ENCODE measurements at regions not wholly inside any gene's neighbourhood (a gene's known extent, or its start where the extent isn't known, plus 50 kb on each side); places are given as distances from the start of the nearest gene placed in this dataset.
A peak's percentile ranks its signal among the peaks of the same experiment; 100 is the strongest.

GRCh38 chr7:25611196-25611595, 382.9 kb upstream of the NPVF start:
- H3K4me3 ChIP-seq: no peak overlapping the region
- H3K36me3 ChIP-seq: no peaks in the 10 kb centered on the region
- peaks cover 0 to 10% (median 2%) of the 10 kb centered on the region in 4 donors for H3K9me3 ChIP-seq
- H3K27ac ChIP-seq: no peak overlapping the region
- TF ChIP-seq, protein P1, sequence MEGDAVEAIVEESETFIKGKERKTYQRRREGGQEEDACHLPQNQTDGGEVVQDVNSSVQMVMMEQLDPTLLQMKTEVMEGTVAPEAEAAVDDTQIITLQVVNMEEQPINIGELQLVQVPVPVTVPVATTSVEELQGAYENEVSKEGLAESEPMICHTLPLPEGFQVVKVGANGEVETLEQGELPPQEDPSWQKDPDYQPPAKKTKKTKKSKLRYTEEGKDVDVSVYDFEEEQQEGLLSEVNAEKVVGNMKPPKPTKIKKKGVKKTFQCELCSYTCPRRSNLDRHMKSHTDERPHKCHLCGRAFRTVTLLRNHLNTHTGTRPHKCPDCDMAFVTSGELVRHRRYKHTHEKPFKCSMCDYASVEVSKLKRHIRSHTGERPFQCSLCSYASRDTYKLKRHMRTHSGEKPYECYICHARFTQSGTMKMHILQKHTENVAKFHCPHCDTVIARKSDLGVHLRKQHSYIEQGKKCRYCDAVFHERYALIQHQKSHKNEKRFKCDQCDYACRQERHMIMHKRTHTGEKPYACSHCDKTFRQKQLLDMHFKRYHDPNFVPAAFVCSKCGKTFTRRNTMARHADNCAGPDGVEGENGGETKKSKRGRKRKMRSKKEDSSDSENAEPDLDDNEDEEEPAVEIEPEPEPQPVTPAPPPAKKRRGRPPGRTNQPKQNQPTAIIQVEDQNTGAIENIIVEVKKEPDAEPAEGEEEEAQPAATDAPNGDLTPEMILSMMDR (IDR thresholded peaks at IDR 0.05): no peak
- TF ChIP-seq EP300 (IDR thresholded peaks at IDR 0.05) (no peak), POLR2A (IDR thresholded peaks at IDR 0.05) (no peak)
- H3K27me3 ChIP-seq: no peaks in the 10 kb centered on the region
- 89 to 95% methylated on average over 4 of the region's 4 CpGs for WGBS, 2 donors
- DNase-seq (ENCODE audit: low spot score in 2 of 2): no peak
- peaks cover 0 to 22% (median 13%) of the 10 kb centered on the region in 4 donors for H3K4me1 ChIP-seq

DNA sequence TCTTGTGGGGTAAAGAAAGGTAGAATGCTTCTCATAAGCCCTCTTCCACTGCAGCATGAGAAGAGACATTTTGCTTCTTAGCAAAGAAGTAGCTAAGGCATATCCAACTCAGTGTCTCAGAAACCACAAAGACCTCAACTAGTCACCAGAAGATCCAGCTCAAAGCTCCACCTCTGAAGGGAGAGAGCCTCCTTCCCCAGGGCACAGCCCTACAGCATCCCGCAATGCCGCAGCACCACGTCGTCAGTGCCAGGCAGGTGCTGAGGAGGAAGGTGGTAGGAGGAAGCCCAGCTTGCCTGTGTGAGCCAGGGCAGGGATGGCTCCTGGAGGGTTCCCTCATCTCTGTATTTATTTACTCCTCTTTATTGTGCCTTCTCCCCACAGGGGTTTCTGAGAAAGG, 385.6 kb upstream of the NPVF start:
- no peaks in the 10 kb centered on the region for H3K27me3 ChIP-seq
- H3K4me3 ChIP-seq: no peak overlapping the region
- no peaks in the 10 kb centered on the region for H3K36me3 ChIP-seq
- H3K4me1 ChIP-seq: peaks cover 0 to 28% (median 16%) of the 10 kb centered on the region in 4 donors
- H3K27ac ChIP-seq: peak overlapping the region in 2 of 4 donors; percentile 22 to 34
- DNase-seq (ENCODE audit: low spot score in 2 of 2): no peak
- WGBS, 2 donors: 87 to 93% methylated on average over 4 of the region's 4 CpGs
- no peak for TF ChIP-seq POLR2A (IDR thresholded peaks at IDR 0.05)
- TF ChIP-seq, protein P1 (IDR thresholded peaks at IDR 0.05): no peak
- TF ChIP-seq EP300 (IDR thresholded peaks at IDR 0.05): no peak
- H3K9me3 ChIP-seq: peaks cover 0 to 10% (median 2%) of the 10 kb centered on the region in 4 donors

- WGBS, 2 donors: 57 to 58% methylated on average over 3 of the region's 3 CpGs
- H3K4me1 ChIP-seq: peaks cover 0 to 28% (median 16%) of the 10 kb centered on the region in 4 donors
- H3K27me3 ChIP-seq: no peaks in the 10 kb centered on the region
- H3K27ac ChIP-seq: peak overlapping the region in 2 of 4 donors; percentile 22 to 34
- no peak for DNase-seq (ENCODE audit: low spot score in 2 of 2)
- H3K4me3 ChIP-seq: no peak overlapping the region
- TF ChIP-seq POLR2A (IDR thresholded peaks at IDR 0.05) (no peak), EP300 (IDR thresholded peaks at IDR 0.05) (no peak)
- TF ChIP-seq, protein P1 (IDR thresholded peaks at IDR 0.05): no peak
- no peaks in the 10 kb centered on the region for H3K36me3 ChIP-seq
- H3K9me3 ChIP-seq: peaks cover 0 to 10% (median 2%) of the 10 kb centered on the region in 4 donors
Observed at GRCh38 chr7:25614415-25614814, 386.1 kb upstream of the NPVF start.

DNA sequence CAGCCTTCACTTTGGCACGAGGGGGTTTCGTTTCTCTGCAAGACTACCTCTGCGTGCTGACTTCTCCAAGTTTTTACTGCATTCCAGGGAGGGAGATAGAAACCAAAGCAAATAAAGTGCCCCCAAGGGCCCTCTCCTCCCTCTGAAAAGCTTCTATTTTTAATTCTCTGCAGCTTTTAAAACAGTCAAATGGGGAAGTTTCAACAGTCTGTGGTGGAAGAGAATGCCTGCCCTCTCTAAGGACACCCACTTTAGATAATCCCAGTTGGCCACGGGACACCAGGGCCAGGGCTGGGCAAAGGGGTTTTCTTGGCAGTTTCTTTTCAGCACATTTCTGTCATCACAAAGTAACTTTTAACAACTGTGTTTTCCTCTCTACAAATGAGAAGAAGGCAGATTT, 386.7 kb upstream of the NPVF start:
- no peaks in the 10 kb centered on the region for H3K27me3 ChIP-seq
- 40 to 44% methylated on average over 4 of the region's 4 CpGs for WGBS, 2 donors
- H3K36me3 ChIP-seq: no peaks in the 10 kb centered on the region
- peak overlapping the region in 2 of 4 donors; percentile 34 to 56 for H3K27ac ChIP-seq
- peaks cover 0 to 28% (median 16%) of the 10 kb centered on the region in 4 donors for H3K4me1 ChIP-seq
- TF ChIP-seq POLR2A (IDR thresholded peaks at IDR 0.05) (no peak), EP300 (IDR thresholded peaks at IDR 0.05) (no peak)
- H3K4me3 ChIP-seq: no peak overlapping the region
- H3K9me3 ChIP-seq: peaks cover 0 to 10% (median 2%) of the 10 kb centered on the region in 4 donors
- no peak for DNase-seq (ENCODE audit: low spot score in 2 of 2)

- H3K36me3 ChIP-seq: no peaks in the 10 kb centered on the region
- H3K9me3 ChIP-seq: peaks cover 0 to 10% (median 2%) of the 10 kb centered on the region in 4 donors
- H3K27me3 ChIP-seq: no peaks in the 10 kb centered on the region
- no peak for DNase-seq (ENCODE audit: low spot score in 2 of 2)
- 67 to 72% methylated on average over 5 of the region's 5 CpGs for WGBS, 2 donors
- no peak overlapping the region for H3K4me3 ChIP-seq
- peaks cover 0 to 28% (median 17%) of the 10 kb centered on the region in 4 donors for H3K4me1 ChIP-seq
- no peak for TF ChIP-seq POLR2A (IDR thresholded peaks at IDR 0.05)
- TF ChIP-seq EP300 (IDR thresholded peaks at IDR 0.05): no peak
- TF ChIP-seq, protein P1 (IDR thresholded peaks at IDR 0.05): no peak
- H3K27ac ChIP-seq: peak overlapping the region in 2 of 4 donors; percentile 34 to 56
Observed at GRCh38 chr7:25615593-25615992, 387.3 kb upstream of the NPVF start.
